ENCODE measurements at regions not wholly inside any gene's neighbourhood (a gene's known extent, or its start where the extent isn't known, plus 50 kb on each side); places are given as distances from the start of the nearest gene placed in this dataset.

- no peak overlapping the region for H3K27ac ChIP-seq
- TF ChIP-seq CTCF (IDR thresholded peaks at IDR 0.05) (no peak), ZFX (IDR thresholded peaks at IDR 0.05; ENCODE audit: borderline replicate concordance) (no peak)
These were observed 96.8 kb upstream of the ADGRL2 start for GRCh38 chr1:81703756-81704463.

- no peak overlapping the region for H3K27ac ChIP-seq
- TF ChIP-seq CTCF (IDR thresholded peaks at IDR 0.05) (no peak), ZFX (IDR thresholded peaks at IDR 0.05; ENCODE audit: borderline replicate concordance) (no peak)
These were observed 97.4 kb upstream of the ADGRL2 start for GRCh38 chr1:81703391-81703755.

GRCh38 chr1:81702903-81703302, 97.8 kb upstream of the ADGRL2 start:
- H3K27ac ChIP-seq, result no peak overlapping the region
- no peak for TF ChIP-seq CTCF (IDR thresholded peaks at IDR 0.05)
- TF ChIP-seq ZFX (IDR thresholded peaks at IDR 0.05; ENCODE audit: borderline replicate concordance), result no peak

GRCh38 chr1:81702079-81702715, 98.5 kb upstream of the ADGRL2 start:
- no peak overlapping the region for H3K27ac ChIP-seq
- TF ChIP-seq CTCF (IDR thresholded peaks at IDR 0.05) (no peak), ZFX (IDR thresholded peaks at IDR 0.05; ENCODE audit: borderline replicate concordance) (no peak)

- H3K27ac ChIP-seq, result no peak overlapping the region
- TF ChIP-seq CTCF (IDR thresholded peaks at IDR 0.05), result no peak
- no peak for TF ChIP-seq ZFX (IDR thresholded peaks at IDR 0.05; ENCODE audit: borderline replicate concordance)
These were observed 99.8 kb upstream of the ADGRL2 start for GRCh38 chr1:81700728-81701470.

- TF ChIP-seq CTCF (IDR thresholded peaks at IDR 0.05) (no peak), ZFX (IDR thresholded peaks at IDR 0.05; ENCODE audit: borderline replicate concordance) (no peak)
- H3K27ac ChIP-seq, result no peak overlapping the region
These were observed 101.5 kb upstream of the ADGRL2 start for GRCh38 chr1:81699234-81699633.

- no peak overlapping the region for H3K27ac ChIP-seq
- TF ChIP-seq CTCF (IDR thresholded peaks at IDR 0.05), result no peak
- no peak for TF ChIP-seq ZFX (IDR thresholded peaks at IDR 0.05; ENCODE audit: borderline replicate concordance)
These were observed 105.0 kb upstream of the ADGRL2 start for GRCh38 chr1:81695741-81696140.
